NT2/D1 (cell line): ENCODE measurements at regions not wholly inside any gene's neighbourhood (a gene's known extent, or its start where the extent isn't known, plus 50 kb on each side); places are given as distances from the start of the nearest gene placed in this dataset.

Source experiments
- SUZ12 ChIP-seq: IDR thresholded peaks from 2 replicates; pipeline ENCODE4 v1.6.1; 2011; ENCODE audit not compliant: insufficient read length, insufficient read depth; ENCODE audit errors: extremely low read depth
- YY1 ChIP-seq: IDR thresholded peaks from 2 replicates; pipeline ENCODE4 v1.6.1; 2011; ENCODE audit not compliant: insufficient read length, insufficient read depth
- ZNF274 ChIP-seq: IDR thresholded peaks from 2 replicates; pipeline ENCODE4 v1.6.1; 2011; ENCODE audit warnings: mild to moderate bottlenecking, low read depth, low read length

GRCh38 chr11:115905341-115906000 is 401.3 kb upstream of the CADM1 start:
- no peak for TF ChIP-seq ZNF274
- TF ChIP-seq YY1: no peak
- no peak for TF ChIP-seq SUZ12
